SK-N-SH (cell line): ENCODE measurements at regions not wholly inside any gene's neighbourhood (a gene's known extent, or its start where the extent isn't known, plus 50 kb on each side); places are given as distances from the start of the nearest gene placed in this dataset.

Source experiments
- CTCF ChIA-PET: fragments of 300-600, 350-600 bp; formaldehyde crosslinking; extraction: SDS; loops from one replicate; lab custom pipeline; 2021; lab: Yijun Ruan, JAX
- POLR2A ChIA-PET: fragments of 350-600 bp; sonication (Branson Sonifier 250); formaldehyde crosslinking; extraction: SDS; loops from one replicate; lab custom pipeline; 2020; ENCODE audit warnings: antibody characterized with exemption, inconsistent platforms; lab: Yijun Ruan, JAX
- DNase-seq: peaks from one replicate; pipeline ENCODE4 v3.0.0; 2012
- H2AFZ ChIP-seq: fragments of 200-600 bp; sonication (generic); 2 replicates; pipeline ENCODE4 v1.8.1; 2016; ENCODE audit warnings: antibody characterized with exemption, mild to moderate bottlenecking, low read depth
- H3F3A ChIP-seq: fragments of 200-600 bp; sonication (generic); replicated peaks from 2 replicates; pipeline ENCODE3; 2016; ENCODE audit warnings: antibody characterized with exemption, mild to moderate bottlenecking; ENCODE audit not compliant: insufficient read depth
- H3K27ac ChIP-seq, 2 experiments: fragments of 200-500 bp in 1 of 2; fragments of 200-600 bp in 1 of 2; sonication (Bioruptor generic) in 1 of 2; sonication (generic), shearing (Covaris generic) in 1 of 2; 2 replicates each; pipeline versions ENCODE4 v1.5.1 to v1.6.1; 2014 to 2016; ENCODE audit warnings: low read depth in 2 of 2, inconsistent platforms in 1 of 2, low read length in 1 of 2, mild to moderate bottlenecking in 1 of 2, mixed read lengths in 1 of 2
- H3K27me3 ChIP-seq: fragments of 200-600 bp; sonication (generic), shearing (Covaris generic); 2 replicates; pipeline ENCODE4 v1.6.1; 2016; ENCODE audit warnings: mixed run types; ENCODE audit not compliant: insufficient read depth
- H3K36me3 ChIP-seq, 2 experiments: fragments of 200-500 bp in 1 of 2; fragments of 200-600 bp in 1 of 2; sonication (Bioruptor generic) in 1 of 2; sonication (generic) in 1 of 2; replicated peaks in 1 of 2; 2 replicates each; pipeline versions ENCODE3 to v1.5.1; 2014 to 2016; ENCODE audit warnings: low read length in 1 of 2, mild to moderate bottlenecking in 1 of 2; ENCODE audit not compliant: insufficient read depth in 2 of 2, control insufficient read depth in 1 of 2
- H3K4me1 ChIP-seq, 2 experiments: fragments of 200-500 bp in 1 of 2; fragments of 200-600 bp in 1 of 2; sonication (Bioruptor generic) in 1 of 2; sonication (generic), shearing (Covaris generic) in 1 of 2; 2 replicates each; pipeline versions ENCODE4 v1.5.1 to v1.6.1; 2014 to 2016; ENCODE audit warnings: low read depth in 1 of 2, low read length in 1 of 2, mixed run types in 1 of 2; ENCODE audit not compliant: insufficient read depth in 2 of 2, control insufficient read depth in 1 of 2
- H3K4me2 ChIP-seq: fragments of 200-600 bp; sonication (generic), shearing (Covaris generic); 2 replicates; pipeline ENCODE4 v1.6.1; 2017; ENCODE audit warnings: mixed run types
- H3K4me3 ChIP-seq, 2 experiments: fragments of 200-500 bp in 1 of 2; fragments of 200-600 bp in 1 of 2; sonication (Bioruptor generic) in 1 of 2; sonication (generic), shearing (Covaris generic) in 1 of 2; 2 replicates each; pipeline versions ENCODE4 v1.5.1 to v1.8.1; 2014 to 2016; ENCODE audit warnings: low read depth in 2 of 2, inconsistent platforms in 1 of 2, low read length in 1 of 2, mild to moderate bottlenecking in 1 of 2, mixed read lengths in 1 of 2, moderate library complexity in 1 of 2
- H3K79me2 ChIP-seq: fragments of 200-600 bp; sonication (generic); 2 replicates; pipeline ENCODE4 v1.8.1; 2017; ENCODE audit warnings: mild to moderate bottlenecking; ENCODE audit not compliant: insufficient read depth
- H3K9ac ChIP-seq: fragments of 200-600 bp; sonication (generic); 2 replicates; pipeline ENCODE4 v1.6.1; 2017; ENCODE audit warnings: mixed run types
- H3K9me2 ChIP-seq: fragments of 200-600 bp; sonication (generic); 2 replicates; pipeline ENCODE4 v1.6.1; 2017; ENCODE audit warnings: mixed run types
- H3K9me3 ChIP-seq: fragments of 200-600 bp; sonication (generic); 2 replicates; pipeline ENCODE4 v1.6.1; 2017; ENCODE audit warnings: mixed run types, mild to moderate bottlenecking, moderate library complexity
- H4K20me1 ChIP-seq: fragments of 200-600 bp; sonication (generic); 2 replicates; pipeline ENCODE4 v1.6.1; 2017; ENCODE audit warnings: mild to moderate bottlenecking, mixed run types; ENCODE audit not compliant: insufficient read depth
- CTCF ChIP-seq: fragments of 200-600 bp; sonication (generic); IDR thresholded peaks from 2 replicates; pipeline ENCODE4 v1.6.1; 2017; ENCODE audit warnings: antibody characterized with exemption, mild to moderate bottlenecking, moderate library complexity
- ELF1 ChIP-seq: IDR thresholded peaks from 2 replicates; pipeline ENCODE4 v1.4.0; 2012
- EP300 ChIP-seq, 2 experiments: IDR thresholded peaks; 2 replicates each; pipeline versions ENCODE4 v1.4.0 to v1.6.1; 2012; ENCODE audit warnings: borderline replicate concordance in 1 of 2, low read depth in 1 of 2, low read length in 1 of 2
- JUND ChIP-seq: IDR thresholded peaks from 2 replicates; pipeline ENCODE4 v1.4.0; 2012
- MEF2A ChIP-seq: IDR thresholded peaks from 2 replicates; pipeline ENCODE4 v1.4.0; 2012; ENCODE audit warnings: low read depth, borderline replicate concordance
- MXI1 ChIP-seq: IDR thresholded peaks from 2 replicates; pipeline ENCODE4 v1.6.1; 2012; ENCODE audit warnings: mild to moderate bottlenecking, low read depth, low read length, improper control_type of control experiment
- NFIC ChIP-seq: IDR thresholded peaks from 2 replicates; pipeline ENCODE4 v1.4.0; 2012; ENCODE audit warnings: borderline replicate concordance
- RFX5 ChIP-seq: IDR thresholded peaks from 2 replicates; pipeline ENCODE4 v1.6.1; 2012; ENCODE audit warnings: mild to moderate bottlenecking, improper control_type of control experiment, low read length
- RXRA ChIP-seq: IDR thresholded peaks from 2 replicates; pipeline ENCODE4 v1.4.0; 2012; ENCODE audit warnings: low read depth, mild to moderate bottlenecking, borderline replicate concordance
- SMC3 ChIP-seq: IDR thresholded peaks from 2 replicates; pipeline ENCODE4 v1.6.1; 2012; ENCODE audit warnings: low read depth, low read length, improper control_type of control experiment
- TEAD4 ChIP-seq: IDR thresholded peaks from 2 replicates; pipeline ENCODE4 v1.4.0; 2012; ENCODE audit warnings: mild to moderate bottlenecking, borderline replicate concordance; ENCODE audit not compliant: insufficient read depth
- WGBS: methylation state at CpG from one replicate; pipeline ENCODE4 v1.1.6; 2017; ENCODE audit warnings: low lambda C conversion rate; 5-methylcytosine and 5-hydroxymethylcytosine counted together
- TF ChIP-seq, protein P1 (sequence below): IDR thresholded peaks from 2 replicates; pipeline ENCODE4 v1.6.1; 2012; ENCODE audit warnings: mild to moderate bottlenecking, low read depth, low read length, moderate library complexity
- TF ChIP-seq, protein P2 (sequence below): IDR thresholded peaks from 2 replicates; pipeline ENCODE4 v1.4.0; 2012; ENCODE audit warnings: low read depth
- TF ChIP-seq, protein P3 (sequence below): fragments of 150-350 bp; IDR thresholded peaks from 2 replicates; pipeline ENCODE4 v1.6.1; 2017; ENCODE audit warnings: antibody characterized with exemption, low read length, low read depth, borderline replicate concordance

- H3K36me3 ChIP-seq = no peaks in the 10 kb centered on the region
- ChIA-PET CTCF (interaction anchor here (1.0 kb wide), 2 partner anchors 51 to 243 kb away, joined by 3 to 5 read pairs; no protein-coding TSS in a partner anchor), POLR2A (no interaction called here)
- no peak overlapping the region for H3K4me2 ChIP-seq
- H3K9ac ChIP-seq = no peak overlapping the region
- H4K20me1 ChIP-seq = no peaks in the 10 kb centered on the region
- H3K79me2 ChIP-seq = no peaks in the 10 kb centered on the region
- no peak overlapping the region for H2AFZ ChIP-seq
- DNase-seq = no peak
- no peak overlapping the region for H3K4me3 ChIP-seq
- H3K9me3 ChIP-seq = no peaks in the 10 kb centered on the region
- H3K9me2 ChIP-seq = no peaks in the 10 kb centered on the region
- no peaks in the 10 kb centered on the region for H3K27me3 ChIP-seq
- WGBS = 47% methylated on average over 6 of the region's 6 CpGs
- H3K27ac ChIP-seq = no peak overlapping the region
- TF ChIP-seq ELF1 (no peak), MEF2A (no peak), TEAD4 (no peak), JUND (no peak), RXRA (no peak), RFX5 (no peak), CTCF (no peak), EP300 (IDR thresholded peaks at IDR 0.05; ENCODE audit: borderline replicate concordance in 1 of 2, low read depth in 1 of 2, low read length in 1 of 2) (no peak), MXI1 (no peak), SMC3 (no peak), NFIC (no peak)
- TF ChIP-seq, protein P1, sequence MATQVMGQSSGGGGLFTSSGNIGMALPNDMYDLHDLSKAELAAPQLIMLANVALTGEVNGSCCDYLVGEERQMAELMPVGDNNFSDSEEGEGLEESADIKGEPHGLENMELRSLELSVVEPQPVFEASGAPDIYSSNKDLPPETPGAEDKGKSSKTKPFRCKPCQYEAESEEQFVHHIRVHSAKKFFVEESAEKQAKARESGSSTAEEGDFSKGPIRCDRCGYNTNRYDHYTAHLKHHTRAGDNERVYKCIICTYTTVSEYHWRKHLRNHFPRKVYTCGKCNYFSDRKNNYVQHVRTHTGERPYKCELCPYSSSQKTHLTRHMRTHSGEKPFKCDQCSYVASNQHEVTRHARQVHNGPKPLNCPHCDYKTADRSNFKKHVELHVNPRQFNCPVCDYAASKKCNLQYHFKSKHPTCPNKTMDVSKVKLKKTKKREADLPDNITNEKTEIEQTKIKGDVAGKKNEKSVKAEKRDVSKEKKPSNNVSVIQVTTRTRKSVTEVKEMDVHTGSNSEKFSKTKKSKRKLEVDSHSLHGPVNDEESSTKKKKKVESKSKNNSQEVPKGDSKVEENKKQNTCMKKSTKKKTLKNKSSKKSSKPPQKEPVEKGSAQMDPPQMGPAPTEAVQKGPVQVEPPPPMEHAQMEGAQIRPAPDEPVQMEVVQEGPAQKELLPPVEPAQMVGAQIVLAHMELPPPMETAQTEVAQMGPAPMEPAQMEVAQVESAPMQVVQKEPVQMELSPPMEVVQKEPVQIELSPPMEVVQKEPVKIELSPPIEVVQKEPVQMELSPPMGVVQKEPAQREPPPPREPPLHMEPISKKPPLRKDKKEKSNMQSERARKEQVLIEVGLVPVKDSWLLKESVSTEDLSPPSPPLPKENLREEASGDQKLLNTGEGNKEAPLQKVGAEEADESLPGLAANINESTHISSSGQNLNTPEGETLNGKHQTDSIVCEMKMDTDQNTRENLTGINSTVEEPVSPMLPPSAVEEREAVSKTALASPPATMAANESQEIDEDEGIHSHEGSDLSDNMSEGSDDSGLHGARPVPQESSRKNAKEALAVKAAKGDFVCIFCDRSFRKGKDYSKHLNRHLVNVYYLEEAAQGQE = no peak
- TF ChIP-seq, protein P2, sequence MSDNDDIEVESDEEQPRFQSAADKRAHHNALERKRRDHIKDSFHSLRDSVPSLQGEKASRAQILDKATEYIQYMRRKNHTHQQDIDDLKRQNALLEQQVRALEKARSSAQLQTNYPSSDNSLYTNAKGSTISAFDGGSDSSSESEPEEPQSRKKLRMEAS = no peak
- TF ChIP-seq, protein P3, sequence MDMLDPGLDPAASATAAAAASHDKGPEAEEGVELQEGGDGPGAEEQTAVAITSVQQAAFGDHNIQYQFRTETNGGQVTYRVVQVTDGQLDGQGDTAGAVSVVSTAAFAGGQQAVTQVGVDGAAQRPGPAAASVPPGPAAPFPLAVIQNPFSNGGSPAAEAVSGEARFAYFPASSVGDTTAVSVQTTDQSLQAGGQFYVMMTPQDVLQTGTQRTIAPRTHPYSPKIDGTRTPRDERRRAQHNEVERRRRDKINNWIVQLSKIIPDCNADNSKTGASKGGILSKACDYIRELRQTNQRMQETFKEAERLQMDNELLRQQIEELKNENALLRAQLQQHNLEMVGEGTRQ = no peak
- no peaks in the 10 kb centered on the region for H3F3A ChIP-seq
- peaks cover 0 to 8% of the 10 kb centered on the region in 2 experiments; a peak in 1 of 4 replicates for H3K4me1 ChIP-seq
These were observed 687.2 kb downstream of the MATN1 start for GRCh38 chr1:30036229-30036547.
